Fibroblast of lung (primary cell): ENCODE measurements at regions not wholly inside any gene's neighbourhood (a gene's known extent, or its start where the extent isn't known, plus 50 kb on each side); places are given as distances from the start of the nearest gene placed in this dataset.

ENCODE experiments used
- DNase-seq, 2 donors: peaks; one replicate each; pipeline versions ENCODE4 v3.0.0 to v3.0.0-alpha.2; 2010; ENCODE audit warnings: low read depth in 2 of 2
- H2AFZ ChIP-seq: 2 replicates; pipeline ENCODE4 v1.5.1; 2012; ENCODE audit warnings: low read length, control low read depth, inconsistent platforms
- H3K27ac ChIP-seq: 2 replicates; pipeline ENCODE4 v1.5.1; 2011; ENCODE audit warnings: low read length, control low read depth; ENCODE audit not compliant: insufficient read depth
- H3K27me3 ChIP-seq: 2 replicates; pipeline ENCODE4 v1.5.1; 2011; ENCODE audit warnings: mild to moderate bottlenecking, low read length; ENCODE audit not compliant: control insufficient read depth, insufficient read depth
- H3K36me3 ChIP-seq: 2 replicates; pipeline ENCODE4 v1.5.1; 2011; ENCODE audit warnings: low read length; ENCODE audit not compliant: control insufficient read depth, insufficient read depth
- H3K4me1 ChIP-seq: 2 replicates; pipeline ENCODE4 v1.5.1; 2011; ENCODE audit warnings: low read length; ENCODE audit not compliant: control insufficient read depth, insufficient read depth; ENCODE audit errors: extremely low read depth
- H3K4me2 ChIP-seq: 2 replicates; pipeline ENCODE4 v1.5.1; 2011; ENCODE audit warnings: low read length, control low read depth; ENCODE audit not compliant: insufficient read depth; ENCODE audit errors: extremely low read depth
- H3K4me3 ChIP-seq, 4 experiments: fragments of 200-600 bp in 1 of 4; sonication (generic) in 1 of 4; replicated peaks in 1 of 4; 2 replicates each; pipeline ENCODE4 v1.5.1; 2011 to 2016; ENCODE audit warnings: low read length in 4 of 4, low read depth in 3 of 4, mild to moderate bottlenecking in 3 of 4, control low read depth in 2 of 4, inconsistent platforms in 1 of 4, mixed read lengths in 1 of 4; ENCODE audit not compliant: insufficient read depth in 1 of 4; ENCODE audit errors: control extremely low read depth in 1 of 4
- H3K79me2 ChIP-seq: 2 replicates; pipeline ENCODE4 v1.5.1; 2012; ENCODE audit warnings: mild to moderate bottlenecking, low read length, inconsistent platforms; ENCODE audit not compliant: control insufficient read depth, insufficient read depth
- H3K9ac ChIP-seq: 2 replicates; pipeline ENCODE4 v1.5.1; 2011; ENCODE audit warnings: mild to moderate bottlenecking, low read length, control low read depth; ENCODE audit not compliant: insufficient read depth
- H3K9me3 ChIP-seq: 2 replicates; pipeline ENCODE4 v1.5.1; 2012; ENCODE audit warnings: low read depth, low read length; ENCODE audit not compliant: control insufficient read depth, insufficient read depth
- H4K20me1 ChIP-seq: 2 replicates; pipeline ENCODE4 v1.5.1; 2011; ENCODE audit warnings: low read length; ENCODE audit not compliant: control insufficient read depth, insufficient read depth; ENCODE audit errors: extremely low read depth
- CTCF ChIP-seq, 2 donors: IDR thresholded peaks in 1 of 2; conservative IDR thresholded peaks in 1 of 2; 1 replicate in 1 of 2; 2 replicates in 1 of 2; pipeline ENCODE4 v1.5.1; 2011 to 2012; ENCODE audit warnings: low read length in 2 of 2, control low read depth in 1 of 2, inconsistent platforms in 1 of 2, low read depth in 1 of 2, mild to moderate bottlenecking in 1 of 2
- EZH2 ChIP-seq: IDR thresholded peaks from 2 replicates; pipeline ENCODE4 v1.5.1; 2012; ENCODE audit warnings: low read length, control low read depth, mild to moderate bottlenecking; ENCODE audit errors: missing control alignments

GRCh38 chr20:40449144-40449690 lies 239.8 kb downstream of the MAFB start:
- Histone ChIP-seq H3K4me1 (no peaks in the 10 kb centered on the region), H3K4me3 (no peak overlapping the region), H2AFZ (no peak overlapping the region), H3K36me3 (no peaks in the 10 kb centered on the region), H3K27me3 (no peaks in the 10 kb centered on the region), H3K9me3 (no peaks in the 10 kb centered on the region), H3K27ac (no peak overlapping the region), H3K4me2 (no peak overlapping the region), H4K20me1 (no peaks in the 10 kb centered on the region), H3K79me2 (no peaks in the 10 kb centered on the region), H3K9ac (no peak overlapping the region)
- TF ChIP-seq CTCF (conservative IDR thresholded peaks at IDR 0.05 in 1 of 2, IDR thresholded peaks at IDR 0.05 in 1 of 2; ENCODE audit: low read depth in 1 of 2, low read length in 2 of 2) (no peak), EZH2 (no peak)
- no peak for DNase-seq

GRCh38 chr20:40446888-40447287 lies 242.1 kb downstream of the MAFB start:
- no peak for DNase-seq
- no peak for TF ChIP-seq CTCF (conservative IDR thresholded peaks at IDR 0.05 in 1 of 2, IDR thresholded peaks at IDR 0.05 in 1 of 2; ENCODE audit: low read depth in 1 of 2, low read length in 2 of 2)
- TF ChIP-seq EZH2, result no peak
- H3K4me3 ChIP-seq, result no peak overlapping the region
- H3K79me2 ChIP-seq, result no peaks in the 10 kb centered on the region
- no peaks in the 10 kb centered on the region for H3K36me3 ChIP-seq
- H2AFZ ChIP-seq, result no peak overlapping the region
- H3K4me2 ChIP-seq, result no peak overlapping the region
- no peaks in the 10 kb centered on the region for H3K27me3 ChIP-seq
- no peak overlapping the region for H3K9ac ChIP-seq
- no peaks in the 10 kb centered on the region for H3K9me3 ChIP-seq
- no peak overlapping the region for H3K27ac ChIP-seq
- no peaks in the 10 kb centered on the region for H3K4me1 ChIP-seq
- H4K20me1 ChIP-seq, result no peaks in the 10 kb centered on the region

GRCh38 chr20:40444516-40444915 lies 244.5 kb downstream of the MAFB start:
- H3K36me3 ChIP-seq, result no peaks in the 10 kb centered on the region
- no peak overlapping the region for H3K4me3 ChIP-seq
- no peak overlapping the region for H2AFZ ChIP-seq
- TF ChIP-seq EZH2 (no peak), CTCF (conservative IDR thresholded peaks at IDR 0.05 in 1 of 2, IDR thresholded peaks at IDR 0.05 in 1 of 2; ENCODE audit: low read depth in 1 of 2, low read length in 2 of 2) (peak in 1 of 2 donors; percentile 18)
- H3K9me3 ChIP-seq, result no peaks in the 10 kb centered on the region
- H3K27me3 ChIP-seq, result no peaks in the 10 kb centered on the region
- DNase-seq, result no peak
- H3K9ac ChIP-seq, result no peak overlapping the region
- H3K4me1 ChIP-seq, result no peaks in the 10 kb centered on the region
- no peak overlapping the region for H3K4me2 ChIP-seq
- H3K79me2 ChIP-seq, result no peaks in the 10 kb centered on the region
- no peak overlapping the region for H3K27ac ChIP-seq
- no peaks in the 10 kb centered on the region for H4K20me1 ChIP-seq
